NCI-H1436 treated with DMSO at 0.1 percent for 48 hours (cell line): ENCODE measurements at regions not wholly inside any gene's neighbourhood (a gene's known extent, or its start where the extent isn't known, plus 50 kb on each side); places are given as distances from the start of the nearest gene placed in this dataset.

Experiments
- DNase-seq: peaks from one replicate; lab custom pipeline; 2025; lab: John Stamatoyannopoulos, UW

DNA sequence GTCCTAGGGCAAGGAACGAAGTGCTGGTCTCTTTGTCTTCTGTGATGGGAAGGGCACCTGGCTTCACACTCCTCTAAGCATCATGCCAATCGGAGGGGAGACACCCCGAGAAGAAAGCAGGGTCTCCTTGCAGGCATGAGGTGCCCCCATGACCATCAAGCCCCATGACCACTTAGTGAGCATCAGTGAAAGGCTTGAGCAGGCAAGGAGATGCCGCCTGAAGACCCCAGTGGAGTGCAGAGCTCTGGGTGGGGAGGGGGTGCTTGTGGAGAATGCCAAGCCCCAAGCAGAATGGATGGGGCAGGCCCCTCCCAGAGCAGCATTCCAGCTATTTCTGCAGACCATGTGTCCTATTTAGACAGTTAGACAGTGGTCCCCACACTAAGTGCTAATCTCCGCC is 232.7 kb upstream of the TNRC6C start:
- DNase-seq = no peak

DNA sequence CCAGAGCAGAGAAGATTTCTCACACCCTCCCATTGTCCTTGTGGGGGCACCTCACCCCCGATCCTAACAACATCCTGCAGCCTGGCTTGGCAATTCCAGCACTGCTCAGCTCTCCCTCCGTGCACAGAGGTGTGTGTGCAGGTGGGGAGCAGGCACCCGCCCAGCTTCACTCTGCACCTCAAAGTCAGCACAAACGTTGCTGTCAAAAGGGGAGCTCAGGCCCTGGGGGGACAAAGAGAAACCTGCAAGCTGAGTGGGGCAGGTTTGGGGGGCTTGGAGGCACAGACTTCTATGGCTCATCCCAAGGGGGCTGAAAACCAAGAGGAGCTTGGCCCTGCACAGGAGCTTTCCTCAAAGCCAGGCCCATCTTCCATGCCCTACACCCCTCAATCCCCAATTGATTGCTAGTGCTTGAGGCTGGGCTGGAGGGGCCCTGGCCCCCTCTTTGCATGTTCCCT is 231.9 kb upstream of the TNRC6C start:
- no peak for DNase-seq

DNA sequence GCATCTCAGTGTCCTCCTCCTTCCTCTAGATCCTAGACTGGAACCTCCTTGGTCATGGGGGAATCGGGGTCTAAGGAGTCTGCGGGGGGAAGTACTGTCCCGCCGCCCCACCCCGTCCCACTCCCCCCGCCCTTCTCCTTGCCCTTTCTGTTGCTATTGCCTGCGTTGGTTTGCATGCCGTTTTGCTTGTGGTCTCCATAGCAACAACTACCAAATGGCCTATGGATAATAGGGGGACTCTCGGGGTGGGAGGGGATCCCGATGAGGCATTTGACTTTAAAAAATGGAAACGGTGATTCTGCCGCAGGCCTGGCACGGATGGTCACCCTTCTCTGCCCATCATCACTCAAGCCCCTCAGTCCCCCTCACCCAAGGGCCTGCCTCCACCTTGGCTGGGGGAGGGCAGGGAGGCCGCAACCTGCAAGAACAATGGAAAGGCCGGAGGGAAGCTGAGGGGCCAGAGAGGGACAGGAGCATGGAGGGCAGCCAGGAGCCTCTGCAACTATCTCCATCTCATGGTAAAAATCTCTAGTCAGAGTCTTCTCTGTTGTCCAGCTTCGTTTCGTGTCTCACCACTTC is 231.4 kb upstream of the TNRC6C start:
- DNase-seq = no peak

DNA sequence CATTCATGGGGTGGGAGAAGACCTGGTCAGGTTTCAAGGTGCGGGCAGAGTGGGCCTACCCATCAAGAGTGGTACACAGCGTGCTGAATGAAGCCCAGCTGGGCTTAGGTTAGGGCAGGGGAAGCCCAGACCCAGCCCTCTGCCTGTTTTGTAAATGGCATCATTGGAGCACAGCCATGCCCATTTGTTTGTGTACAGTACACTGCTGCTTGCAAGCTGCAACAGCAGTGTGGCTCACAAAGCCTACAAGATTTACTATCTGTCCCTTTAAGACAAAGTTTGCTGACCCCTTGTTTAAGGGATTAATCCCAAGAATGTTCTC is 230.1 kb upstream of the TNRC6C start:
- DNase-seq = no peak

DNA sequence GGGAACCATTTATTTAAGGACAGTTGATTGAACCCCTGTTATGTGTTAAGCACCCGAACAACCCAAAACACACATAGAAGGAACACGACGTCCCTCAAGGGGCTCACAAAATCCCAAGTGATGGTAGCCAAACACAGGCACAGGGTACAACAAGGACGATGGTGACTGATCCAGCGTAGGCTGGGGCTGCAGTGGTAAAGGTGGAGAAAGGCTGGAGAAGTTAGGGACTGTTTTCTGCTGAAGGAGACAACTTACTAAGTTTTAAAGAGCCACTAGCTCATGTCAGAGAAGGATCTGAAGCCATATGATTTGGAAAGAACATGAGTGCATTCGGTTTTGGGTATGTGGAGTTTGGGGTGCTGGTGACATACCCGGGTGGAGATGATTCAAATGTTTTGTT is 229.6 kb upstream of the TNRC6C start:
- DNase-seq = no peak

DNA sequence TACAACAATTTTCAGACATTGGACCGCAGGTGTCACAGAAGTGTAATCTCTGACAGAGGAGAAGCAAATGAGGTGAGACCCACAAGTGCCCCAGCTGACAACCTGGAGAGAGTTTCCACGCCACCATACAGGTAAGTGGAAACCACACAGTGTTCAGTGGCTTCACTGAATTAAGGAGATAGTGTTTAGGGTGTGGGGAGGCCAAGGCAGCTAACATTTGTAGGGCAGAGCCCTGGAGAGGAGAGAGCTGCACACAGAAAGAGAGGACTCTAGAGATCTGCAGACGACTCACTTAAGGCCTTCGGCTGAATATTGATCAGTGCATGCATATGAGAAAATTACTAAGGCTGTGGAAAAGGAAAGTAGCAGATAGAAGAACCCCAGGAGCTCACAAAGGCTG is 228.9 kb upstream of the TNRC6C start:
- DNase-seq = no peak

DNA sequence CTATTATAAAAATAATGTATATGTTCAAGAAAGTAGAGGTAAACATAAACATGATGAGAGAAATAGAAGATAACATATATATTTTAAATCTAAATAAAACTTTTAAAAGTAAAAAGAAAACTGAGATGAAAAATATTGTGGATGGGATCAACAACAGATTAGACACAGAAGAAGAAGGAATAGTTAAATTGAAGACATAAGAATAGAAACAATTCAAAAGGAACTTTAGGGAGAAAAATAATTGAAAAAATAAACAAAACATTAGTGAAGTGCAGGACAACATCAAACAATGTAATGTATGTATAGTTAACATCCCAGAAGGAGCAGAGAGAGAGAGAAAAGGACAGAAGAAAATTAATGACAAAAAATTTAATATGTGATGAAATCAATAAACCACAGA is 228.1 kb upstream of the TNRC6C start:
- no peak for DNase-seq

DNA sequence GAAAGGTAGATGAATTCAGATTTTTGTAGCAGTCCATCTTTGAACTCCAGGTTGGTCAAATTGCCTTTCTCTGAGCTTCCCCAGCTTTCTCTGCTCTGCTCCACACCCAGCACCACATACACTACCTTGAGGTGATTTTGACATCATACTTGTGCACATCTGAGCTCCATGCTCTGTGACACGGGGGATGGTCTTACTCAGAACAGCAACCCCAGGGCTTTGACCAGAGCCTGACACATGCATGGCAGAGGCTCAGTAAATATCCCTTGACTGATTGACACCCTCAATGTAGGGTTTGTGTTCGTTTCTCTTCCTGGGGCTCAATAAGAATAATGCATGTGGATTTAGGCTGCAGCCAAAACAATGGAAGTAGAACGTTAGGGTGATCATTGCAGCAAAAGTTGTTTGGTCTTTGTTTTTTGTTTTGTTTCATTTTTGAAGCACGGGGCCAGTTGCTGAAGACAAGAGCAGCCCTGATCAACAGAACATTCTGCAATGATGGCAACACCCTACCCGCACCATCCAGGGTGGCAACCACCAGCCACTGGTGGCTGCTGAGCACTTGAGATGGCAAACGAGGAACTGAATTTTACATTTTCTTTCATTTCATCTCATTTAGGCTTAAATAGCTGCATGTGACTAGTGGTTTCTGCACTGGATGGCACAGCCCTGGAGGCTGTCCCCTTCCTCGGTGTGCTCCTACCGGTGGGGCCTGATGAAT is 224.8 kb upstream of the TNRC6C start:
- DNase-seq = no peak

DNA sequence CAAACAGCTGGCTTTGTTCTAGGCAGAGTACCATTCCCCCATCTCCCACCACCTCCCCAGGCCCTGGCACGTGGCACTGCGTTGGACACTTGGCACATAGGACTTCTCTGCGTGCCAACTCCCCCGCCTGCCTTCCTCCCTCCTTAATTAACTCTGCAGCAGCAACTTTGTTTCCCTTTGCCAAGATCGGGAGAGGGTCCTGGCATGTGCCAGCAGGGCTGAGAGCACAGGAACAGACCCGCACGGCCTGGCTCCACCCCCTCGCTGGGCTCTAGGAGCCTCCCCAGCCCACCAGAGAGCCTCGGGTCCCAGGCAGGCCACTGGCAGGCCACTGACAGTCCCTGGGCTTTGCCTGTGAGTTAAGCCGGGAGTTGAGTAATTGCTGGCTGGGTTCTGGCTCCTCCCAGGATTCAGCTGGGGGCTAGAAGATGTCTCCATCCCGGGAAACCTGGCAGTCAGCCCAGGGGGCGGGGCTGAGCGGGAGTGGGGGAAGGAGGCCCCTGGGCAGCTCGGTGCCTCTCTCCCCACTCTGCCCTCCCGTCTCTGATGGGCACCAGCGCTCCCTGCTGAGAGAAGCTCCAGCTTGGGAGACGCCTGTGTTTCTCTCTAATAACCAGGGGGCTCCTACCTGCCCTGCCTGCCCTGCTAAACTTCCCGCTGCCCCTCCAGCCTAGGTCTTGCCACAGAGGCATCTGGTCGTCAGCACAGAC is 224.0 kb upstream of the TNRC6C start:
- DNase-seq = peak; percentile 82

DNA sequence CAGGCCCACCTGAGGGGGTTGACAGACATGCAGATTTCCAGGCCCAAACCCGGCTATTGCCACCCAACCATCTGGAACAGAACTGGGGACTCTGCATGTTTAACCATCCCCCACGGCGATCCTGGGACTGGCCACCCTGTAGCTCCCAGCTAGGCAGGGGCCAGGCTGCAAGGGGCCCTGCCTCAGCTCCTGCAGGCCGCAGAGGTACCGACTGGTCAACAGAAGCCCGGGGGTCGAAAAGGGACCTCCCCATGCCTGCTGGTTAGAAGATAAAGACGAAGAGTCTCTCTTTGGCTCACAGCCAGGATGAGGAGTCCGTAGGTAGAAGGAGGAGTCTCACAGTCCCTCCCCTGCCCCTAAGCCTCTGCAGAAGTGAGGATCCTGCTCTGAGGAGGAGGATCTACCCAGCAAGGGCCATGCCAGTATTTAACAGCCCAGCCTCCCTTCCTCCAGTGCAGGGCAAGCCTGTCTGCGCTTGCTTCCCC is 223.4 kb upstream of the TNRC6C start:
- DNase-seq = peak; percentile 33

DNA sequence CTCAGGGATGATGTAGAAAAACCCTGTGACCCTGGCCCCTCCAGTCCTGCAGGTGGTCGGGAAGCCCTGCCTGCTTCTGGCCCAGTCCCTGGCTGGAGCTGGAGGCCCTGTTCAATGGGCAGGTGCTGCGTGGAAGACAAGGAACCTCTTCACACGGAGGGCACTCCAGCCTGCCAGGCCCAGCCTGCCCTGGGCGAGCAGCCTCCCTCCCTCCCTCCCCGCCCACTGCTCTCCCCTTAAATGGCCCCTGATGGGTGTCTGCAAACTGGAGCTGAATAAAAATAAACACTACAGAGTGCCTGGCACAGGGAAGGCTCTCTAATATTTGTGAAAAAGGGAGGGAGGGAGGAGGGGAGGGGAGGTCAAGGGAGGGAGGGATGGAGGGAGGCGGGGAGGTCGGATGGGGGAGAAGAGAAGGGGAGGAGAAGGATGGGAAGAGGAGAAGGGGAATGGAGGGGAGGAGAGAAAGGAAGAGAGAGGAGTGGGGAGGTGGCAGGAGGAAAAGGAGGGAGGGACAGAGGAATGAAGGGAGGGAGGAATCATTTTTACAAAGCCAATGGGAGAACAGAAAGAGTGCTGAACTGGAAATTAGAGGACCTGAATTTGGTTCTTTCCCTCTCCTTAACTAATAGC is 222.8 kb upstream of the TNRC6C start:
- DNase-seq = peak; percentile 45

DNA sequence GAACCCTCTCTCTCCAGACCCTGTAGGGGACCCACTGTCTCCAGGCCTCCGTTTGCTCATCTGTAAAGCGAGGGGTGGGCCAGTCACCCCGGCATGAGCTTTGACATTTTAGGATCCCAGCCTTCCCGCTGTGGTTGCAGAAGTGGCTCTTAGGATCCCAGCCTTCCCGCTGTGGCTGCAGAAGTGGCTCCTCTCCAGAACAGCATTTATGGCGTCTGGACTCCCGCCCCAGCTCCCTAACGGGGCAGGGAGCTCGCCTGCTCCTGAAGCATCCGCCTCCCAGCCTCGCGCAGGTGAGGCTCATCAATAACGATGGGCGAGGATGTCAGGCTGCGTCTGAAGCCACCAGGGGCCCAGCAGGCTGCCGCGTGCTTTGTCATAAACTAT is 222.3 kb upstream of the TNRC6C start:
- peak; percentile 4 for DNase-seq

DNA sequence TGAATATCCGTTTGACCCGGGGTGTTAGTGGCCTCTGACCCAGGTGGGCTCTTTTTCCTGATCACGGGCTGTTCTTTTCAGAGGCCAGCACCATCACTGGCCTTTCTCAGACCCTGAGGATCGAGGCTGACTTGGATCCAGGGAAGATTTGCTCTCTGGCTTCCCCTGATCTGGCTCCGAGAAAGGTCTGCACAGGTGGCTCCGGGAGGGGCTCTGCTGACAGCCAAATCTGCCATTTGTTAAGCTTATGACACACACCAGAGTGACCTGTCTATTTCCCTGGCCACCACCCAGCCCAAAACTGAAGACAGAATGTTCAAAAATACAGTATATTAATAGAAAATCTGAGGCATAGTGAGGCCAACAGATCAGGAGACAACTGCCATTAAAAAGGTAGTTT is 221.8 kb upstream of the TNRC6C start:
- no peak for DNase-seq

DNA sequence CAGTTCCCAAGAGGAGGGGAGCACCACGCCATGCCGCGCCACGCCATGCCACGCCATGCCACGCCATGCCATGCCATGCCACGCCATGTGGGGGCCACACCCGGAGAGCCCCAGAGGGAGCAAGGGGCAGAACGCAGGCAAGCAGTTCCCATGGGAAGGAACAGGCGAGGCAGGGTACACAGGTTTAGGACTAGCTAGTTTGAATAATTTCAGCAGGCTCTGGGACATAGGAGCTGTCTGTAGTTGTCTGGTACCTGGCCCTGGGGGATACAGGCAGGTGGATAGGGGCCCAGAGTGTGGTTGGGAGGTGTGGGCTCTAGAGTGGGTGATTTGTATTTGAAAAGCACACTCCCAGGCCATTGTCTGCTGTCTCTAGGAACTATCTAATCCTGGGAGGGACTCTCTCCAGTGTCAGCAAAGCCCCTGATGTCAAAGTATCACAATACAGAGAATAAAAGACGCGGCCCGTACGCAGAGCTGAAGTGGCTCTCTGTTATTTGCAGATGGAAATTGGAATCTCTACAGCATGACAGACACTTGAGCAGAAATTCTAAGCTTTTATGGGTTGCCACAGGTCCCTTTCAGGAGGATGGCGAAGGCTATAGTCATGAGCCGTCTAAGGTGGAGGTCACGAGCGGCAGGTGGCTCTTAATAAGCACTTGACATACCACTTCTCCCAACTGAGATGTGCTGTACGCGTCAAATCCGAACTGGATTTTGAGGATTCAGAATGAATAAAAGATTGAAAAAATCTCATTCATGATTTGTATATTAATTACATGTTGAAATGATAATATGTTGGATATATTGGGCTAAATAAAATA is 220.8 kb upstream of the TNRC6C start:
- peak; percentile 91 for DNase-seq

DNA sequence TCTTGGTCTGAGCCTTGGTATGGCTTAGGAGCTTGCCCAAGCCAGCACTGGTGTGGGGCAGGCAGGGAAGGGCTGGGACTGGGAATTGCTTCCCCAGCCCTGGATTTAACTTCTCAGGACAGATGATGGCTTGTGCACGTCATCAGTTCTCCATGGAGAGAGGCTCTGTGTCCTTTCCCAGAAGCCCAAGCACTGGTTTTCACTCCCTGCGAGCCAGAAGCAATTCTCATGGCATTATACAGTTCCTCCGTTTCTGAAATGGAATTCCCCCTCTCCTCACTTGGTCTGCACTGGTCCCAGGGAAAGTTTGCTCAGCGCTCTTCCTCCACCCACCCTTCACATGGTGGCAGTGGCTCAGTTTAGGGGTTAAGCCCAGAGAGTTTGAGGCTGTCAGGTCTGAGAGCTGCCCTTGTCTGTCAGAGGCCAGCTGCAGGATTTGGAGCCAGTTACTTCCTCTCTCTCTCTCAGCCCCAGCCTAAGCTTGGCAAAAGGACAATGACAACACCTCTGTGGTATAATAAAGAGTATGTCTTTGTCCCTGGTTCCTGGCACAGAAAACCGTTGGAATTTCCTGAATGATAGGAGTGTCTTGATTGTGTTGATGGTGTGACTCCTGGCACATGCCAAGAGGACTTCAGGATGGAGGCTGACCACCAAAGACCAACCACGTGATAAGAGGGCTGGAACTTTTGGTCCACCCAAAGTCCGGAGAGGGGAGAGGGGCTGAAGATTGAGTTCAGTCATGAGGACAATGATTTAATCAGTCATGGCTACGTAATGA is 219.6 kb upstream of the TNRC6C start:
- DNase-seq = no peak

DNA sequence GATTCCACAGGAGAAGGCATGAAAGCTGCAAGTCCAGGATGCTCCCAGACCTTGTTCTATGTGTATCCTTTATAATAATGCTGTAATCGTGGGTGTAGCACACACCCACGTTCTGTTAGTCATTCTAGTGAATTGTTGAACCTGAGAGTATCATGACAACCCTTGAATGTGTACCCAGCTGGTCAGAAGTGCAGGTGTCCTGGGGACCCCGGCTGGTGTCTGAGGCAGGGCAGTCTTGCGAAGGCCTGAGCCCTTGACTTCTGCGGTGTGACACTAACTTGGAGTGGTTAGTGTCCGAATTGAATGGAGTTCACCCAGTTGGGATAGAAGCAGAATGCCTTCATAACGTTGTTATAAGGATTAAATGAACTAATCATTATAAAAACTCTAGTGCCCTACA is 218.0 kb upstream of the TNRC6C start:
- no peak for DNase-seq

DNA sequence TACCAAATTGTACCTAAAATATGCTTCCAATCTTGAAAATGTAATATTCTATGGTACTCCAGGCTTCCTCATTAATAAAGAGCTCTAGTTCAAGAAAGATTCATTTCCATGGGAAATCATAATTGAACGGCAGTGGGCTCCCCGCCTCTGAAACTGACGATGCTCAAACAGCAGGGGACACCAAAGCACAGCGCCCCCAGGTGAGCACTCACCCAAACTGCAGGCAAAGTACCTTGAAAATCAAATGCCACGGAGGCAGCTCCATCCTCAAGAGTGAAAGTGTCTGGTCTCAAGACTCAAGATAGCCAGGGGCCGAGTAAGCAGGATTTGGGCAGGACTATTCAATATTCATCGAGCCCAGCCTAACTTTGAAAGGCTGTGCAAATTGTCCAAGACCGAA is 217.4 kb upstream of the TNRC6C start:
- DNase-seq = no peak

DNA sequence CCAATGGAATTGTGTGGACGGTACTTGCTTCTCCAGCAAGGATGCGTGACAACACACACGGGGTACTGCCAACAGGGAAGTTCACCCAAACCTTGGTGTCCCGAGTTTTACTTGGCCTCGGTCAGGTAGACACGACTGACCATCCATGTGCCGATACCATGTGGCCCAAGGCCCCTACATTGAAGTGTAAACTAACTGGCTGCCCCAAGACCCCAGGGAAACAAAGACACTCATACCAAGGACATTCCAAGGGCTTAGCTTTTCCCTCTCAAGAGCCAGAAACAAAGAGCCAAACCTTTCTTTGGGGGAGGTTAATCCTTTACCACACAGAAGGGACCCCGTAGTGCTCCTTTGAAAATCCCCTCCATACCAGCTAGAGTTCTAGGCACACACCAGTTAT is 215.9 kb upstream of the TNRC6C start:
- no peak for DNase-seq

DNA sequence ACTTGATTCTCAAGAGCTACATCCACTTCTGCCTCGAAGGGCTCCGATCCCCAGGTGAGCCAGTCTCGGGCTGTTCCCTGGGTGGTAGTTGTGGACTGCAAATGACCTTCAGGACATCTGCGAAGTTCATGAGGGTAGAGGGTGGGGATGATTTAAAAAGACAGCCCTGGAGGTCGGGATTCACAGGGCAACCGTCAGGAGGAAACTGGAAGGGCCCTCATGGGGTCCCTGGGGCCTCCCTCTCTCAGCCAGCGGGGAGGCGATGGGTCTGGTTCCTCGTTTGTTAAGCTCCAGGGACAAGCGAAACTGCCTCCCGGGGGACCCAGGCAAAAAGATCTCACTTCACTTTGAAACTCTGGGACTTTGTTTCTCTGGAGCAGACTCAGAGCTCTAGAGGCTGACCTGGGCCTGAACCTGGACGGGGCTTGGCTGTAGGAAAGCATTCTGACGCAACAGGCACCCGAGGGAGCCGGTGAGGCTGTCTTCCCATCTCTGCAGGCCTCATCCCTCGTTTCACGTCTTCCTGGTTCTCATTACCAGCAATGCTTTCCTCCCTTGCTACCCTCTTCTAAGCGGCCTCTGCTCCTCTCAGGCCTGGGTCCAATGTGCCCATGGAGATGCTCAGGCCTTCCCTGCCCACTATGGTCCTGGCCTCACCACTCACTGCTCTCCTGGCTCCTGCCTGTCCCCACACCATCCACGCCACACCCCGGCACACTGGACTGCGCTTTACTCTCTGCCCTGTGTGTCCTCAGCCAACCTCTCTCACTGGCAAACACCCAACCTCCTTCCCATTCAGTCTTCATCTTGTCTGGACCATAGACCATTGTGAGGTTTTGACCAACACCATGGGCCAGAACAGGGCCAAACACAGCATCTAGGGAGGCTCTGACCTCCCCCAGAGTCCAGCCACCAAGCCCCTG is 214.2 kb upstream of the TNRC6C start:
- DNase-seq = no peak

DNA sequence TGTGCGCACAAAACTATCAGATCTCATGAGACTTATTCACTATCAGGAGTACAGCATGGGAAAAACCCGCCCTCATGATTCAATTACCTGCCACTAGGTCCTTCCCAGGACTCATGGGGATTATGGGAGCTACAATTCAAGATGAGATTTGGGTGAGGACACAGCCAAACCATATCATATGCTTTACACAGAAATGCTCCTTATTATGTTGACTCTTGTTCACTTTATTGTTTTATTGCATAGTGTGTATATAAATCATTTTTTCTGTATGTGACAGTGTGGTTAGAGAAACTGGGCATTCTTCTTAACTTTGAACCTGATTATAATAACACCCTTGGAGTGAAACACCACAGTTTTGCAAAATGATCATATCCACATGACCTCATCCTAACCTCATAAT is 212.8 kb upstream of the TNRC6C start:
- no peak for DNase-seq
